WTC11 (cell line): ENCODE measurements at regions not wholly inside any gene's neighbourhood (a gene's known extent, or its start where the extent isn't known, plus 50 kb on each side); places are given as distances from the start of the nearest gene placed in this dataset.

Experiments
- JUN ChIP-seq: sonication (generic); formaldehyde crosslinking; IDR thresholded peaks from 2 replicates; pipeline ENCODE4 v1.8.0; 2023; ENCODE audit warnings: mild to moderate bottlenecking, missing genetic modification reagents
- TP53 ChIP-seq: sonication (generic); formaldehyde crosslinking; IDR thresholded peaks from 2 replicates; pipeline ENCODE4 v1.8.1; 2023; ENCODE audit warnings: mild to moderate bottlenecking, missing genetic modification reagents
- ZNF138 ChIP-seq: sonication (generic); formaldehyde crosslinking; conservative IDR thresholded peaks from 2 replicates; pipeline ENCODE4 v1.8.1; 2022; ENCODE audit warnings: mild to moderate bottlenecking, moderate library complexity, missing genetic modification reagents
- TF ChIP-seq, protein P1 (sequence below): fragments of 200-600 bp; IDR thresholded peaks from 2 replicates; pipeline ENCODE4 v1.8.0; 2022; ENCODE audit warnings: antibody characterized with exemption
- TF ChIP-seq, protein P2 (sequence below): sonication (generic); formaldehyde crosslinking; IDR thresholded peaks from 2 replicates; pipeline ENCODE4 v1.8.1; 2022; ENCODE audit warnings: missing genetic modification reagents, borderline replicate concordance

DNA sequence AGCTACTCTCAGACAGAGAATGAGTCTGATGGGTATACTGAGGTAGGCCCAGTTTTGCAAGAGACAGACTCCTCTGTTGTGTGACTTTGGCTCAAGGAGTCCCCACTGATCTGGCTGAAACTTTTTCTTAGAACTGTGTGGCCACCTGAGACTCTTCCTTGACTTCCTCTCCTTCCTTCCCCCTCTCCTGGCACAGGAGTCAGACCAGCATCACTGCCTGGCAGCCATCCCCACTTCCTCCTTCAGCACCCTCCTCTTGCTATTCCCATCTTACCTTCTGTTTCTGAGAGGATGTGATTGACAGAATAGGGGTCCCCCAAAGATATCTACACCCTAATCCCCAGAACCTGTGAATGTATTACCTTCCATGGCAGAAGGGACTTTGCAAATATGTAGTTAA is 351.1 kb downstream of the MN1 start:
- no peak for TF ChIP-seq TP53
- TF ChIP-seq, protein P1, sequence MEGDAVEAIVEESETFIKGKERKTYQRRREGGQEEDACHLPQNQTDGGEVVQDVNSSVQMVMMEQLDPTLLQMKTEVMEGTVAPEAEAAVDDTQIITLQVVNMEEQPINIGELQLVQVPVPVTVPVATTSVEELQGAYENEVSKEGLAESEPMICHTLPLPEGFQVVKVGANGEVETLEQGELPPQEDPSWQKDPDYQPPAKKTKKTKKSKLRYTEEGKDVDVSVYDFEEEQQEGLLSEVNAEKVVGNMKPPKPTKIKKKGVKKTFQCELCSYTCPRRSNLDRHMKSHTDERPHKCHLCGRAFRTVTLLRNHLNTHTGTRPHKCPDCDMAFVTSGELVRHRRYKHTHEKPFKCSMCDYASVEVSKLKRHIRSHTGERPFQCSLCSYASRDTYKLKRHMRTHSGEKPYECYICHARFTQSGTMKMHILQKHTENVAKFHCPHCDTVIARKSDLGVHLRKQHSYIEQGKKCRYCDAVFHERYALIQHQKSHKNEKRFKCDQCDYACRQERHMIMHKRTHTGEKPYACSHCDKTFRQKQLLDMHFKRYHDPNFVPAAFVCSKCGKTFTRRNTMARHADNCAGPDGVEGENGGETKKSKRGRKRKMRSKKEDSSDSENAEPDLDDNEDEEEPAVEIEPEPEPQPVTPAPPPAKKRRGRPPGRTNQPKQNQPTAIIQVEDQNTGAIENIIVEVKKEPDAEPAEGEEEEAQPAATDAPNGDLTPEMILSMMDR, result no peak
- no peak for TF ChIP-seq ZNF138
- no peak for TF ChIP-seq JUN
- TF ChIP-seq, protein P2, sequence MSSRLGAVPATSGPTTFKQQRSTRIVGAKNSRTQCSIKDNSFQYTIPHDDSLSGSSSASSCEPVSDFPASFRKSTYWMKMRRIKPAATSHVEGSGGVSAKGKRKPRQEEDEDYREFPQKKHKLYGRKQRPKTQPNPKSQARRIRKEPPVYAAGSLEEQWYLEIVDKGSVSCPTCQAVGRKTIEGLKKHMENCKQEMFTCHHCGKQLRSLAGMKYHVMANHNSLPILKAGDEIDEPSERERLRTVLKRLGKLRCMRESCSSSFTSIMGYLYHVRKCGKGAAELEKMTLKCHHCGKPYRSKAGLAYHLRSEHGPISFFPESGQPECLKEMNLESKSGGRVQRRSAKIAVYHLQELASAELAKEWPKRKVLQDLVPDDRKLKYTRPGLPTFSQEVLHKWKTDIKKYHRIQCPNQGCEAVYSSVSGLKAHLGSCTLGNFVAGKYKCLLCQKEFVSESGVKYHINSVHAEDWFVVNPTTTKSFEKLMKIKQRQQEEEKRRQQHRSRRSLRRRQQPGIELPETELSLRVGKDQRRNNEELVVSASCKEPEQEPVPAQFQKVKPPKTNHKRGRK (CRISPR knock-in tag), result no peak
